C4-2B (cell line): ENCODE measurements at regions not wholly inside any gene's neighbourhood (a gene's known extent, or its start where the extent isn't known, plus 50 kb on each side); places are given as distances from the start of the nearest gene placed in this dataset.

ENCODE experiments used
- CTCF ChIP-seq: fragments of 450-650 bp; conservative IDR thresholded peaks from 2 replicates; pipeline ENCODE4 v1.5.1; 2017; ENCODE audit warnings: mild to moderate bottlenecking
- ZFX ChIP-seq: fragments of 450-650 bp; IDR thresholded peaks from 2 replicates; pipeline ENCODE4 v1.6.1; 2017

DNA sequence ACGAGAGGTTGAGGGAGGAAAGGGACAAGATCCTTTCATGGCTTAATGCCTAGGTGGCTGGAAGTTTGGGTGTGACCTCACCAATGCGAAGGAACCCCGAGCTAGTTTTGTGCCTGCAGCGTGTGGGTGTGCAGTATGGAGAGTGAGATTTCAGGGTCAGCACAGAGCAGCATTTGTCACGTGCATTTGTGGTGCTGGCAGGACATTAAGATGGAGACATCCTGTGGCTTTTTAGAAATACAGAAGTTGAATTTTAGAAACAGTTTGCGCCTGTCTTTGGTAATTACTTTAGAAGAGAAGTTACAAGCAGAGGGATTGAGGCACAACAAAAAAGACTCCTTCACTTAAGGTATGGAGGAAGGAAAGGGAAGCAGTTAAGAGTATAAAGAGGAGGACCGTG is 258.2 kb upstream of the THUMPD2 start:
- no peak for TF ChIP-seq CTCF
- TF ChIP-seq ZFX: no peak
